ENCODE measurements at regions not wholly inside any gene's neighbourhood (a gene's known extent, or its start where the extent isn't known, plus 50 kb on each side); places are given as distances from the start of the nearest gene placed in this dataset.

DNA sequence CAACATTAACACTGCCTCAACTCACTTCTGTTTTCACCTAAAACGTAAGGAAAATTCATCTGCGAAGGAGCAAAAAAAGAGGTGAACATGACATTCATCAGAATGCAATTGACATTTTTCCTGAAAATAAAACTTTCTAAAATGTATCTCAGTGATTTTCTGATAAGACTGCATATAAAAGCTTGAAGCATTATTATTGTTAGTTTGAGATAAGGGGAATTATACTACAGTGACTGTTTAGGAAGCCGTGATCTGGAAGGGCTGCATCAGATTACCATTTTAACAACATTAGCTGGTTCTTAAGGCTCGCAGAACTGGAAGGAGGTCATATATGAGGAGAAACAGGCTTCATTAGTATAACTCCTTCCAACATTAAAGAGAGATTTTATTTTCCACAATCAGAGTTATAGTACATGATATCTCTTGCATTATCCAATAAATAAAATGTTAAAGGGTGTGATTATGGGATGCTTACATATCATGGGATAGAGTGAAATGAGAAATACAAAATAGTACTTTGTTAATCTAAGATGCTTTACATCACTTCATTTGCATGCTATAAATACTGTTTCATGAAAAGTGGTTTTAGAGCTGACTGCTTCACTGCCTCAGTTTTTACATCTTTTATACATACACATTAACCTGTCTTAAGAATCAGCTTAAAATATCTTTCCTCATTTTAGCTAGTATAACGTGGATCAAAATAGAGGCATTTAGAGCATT lies 1820.1 kb upstream of the TENM3 start:
- no peak overlapping the region for H3K4me3 ChIP-seq (replicated peaks; ENCODE audit: low read depth, low read length)
- TF ChIP-seq, protein P1, sequence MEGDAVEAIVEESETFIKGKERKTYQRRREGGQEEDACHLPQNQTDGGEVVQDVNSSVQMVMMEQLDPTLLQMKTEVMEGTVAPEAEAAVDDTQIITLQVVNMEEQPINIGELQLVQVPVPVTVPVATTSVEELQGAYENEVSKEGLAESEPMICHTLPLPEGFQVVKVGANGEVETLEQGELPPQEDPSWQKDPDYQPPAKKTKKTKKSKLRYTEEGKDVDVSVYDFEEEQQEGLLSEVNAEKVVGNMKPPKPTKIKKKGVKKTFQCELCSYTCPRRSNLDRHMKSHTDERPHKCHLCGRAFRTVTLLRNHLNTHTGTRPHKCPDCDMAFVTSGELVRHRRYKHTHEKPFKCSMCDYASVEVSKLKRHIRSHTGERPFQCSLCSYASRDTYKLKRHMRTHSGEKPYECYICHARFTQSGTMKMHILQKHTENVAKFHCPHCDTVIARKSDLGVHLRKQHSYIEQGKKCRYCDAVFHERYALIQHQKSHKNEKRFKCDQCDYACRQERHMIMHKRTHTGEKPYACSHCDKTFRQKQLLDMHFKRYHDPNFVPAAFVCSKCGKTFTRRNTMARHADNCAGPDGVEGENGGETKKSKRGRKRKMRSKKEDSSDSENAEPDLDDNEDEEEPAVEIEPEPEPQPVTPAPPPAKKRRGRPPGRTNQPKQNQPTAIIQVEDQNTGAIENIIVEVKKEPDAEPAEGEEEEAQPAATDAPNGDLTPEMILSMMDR (IDR thresholded peaks at IDR 0.05; ENCODE audit: low read length, missing control alignments): no peak

DNA sequence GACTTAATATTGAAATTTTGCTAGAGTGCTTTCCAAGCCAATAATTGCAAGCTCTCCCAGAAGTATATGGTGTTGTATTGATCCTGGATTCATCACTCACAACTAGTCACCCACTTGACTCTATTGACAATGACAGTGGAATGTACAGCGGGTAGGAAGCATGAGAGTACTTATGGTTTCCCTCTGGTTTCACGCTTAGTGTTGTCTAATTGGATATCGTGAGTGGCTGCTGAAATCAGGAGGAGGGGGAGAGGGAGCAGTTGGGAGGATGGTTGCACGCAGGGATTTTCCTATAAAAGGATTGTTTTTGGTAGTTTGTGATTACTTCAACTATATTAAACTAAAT lies 1819.5 kb upstream of the TENM3 start:
- no peak for DNase-seq (ENCODE audit: low read depth)
- no peak overlapping the region for H3K4me3 ChIP-seq (replicated peaks; ENCODE audit: low read depth, low read length)
- TF ChIP-seq, protein P1 (IDR thresholded peaks at IDR 0.05; ENCODE audit: low read length, missing control alignments): no peak

More for the DNA sequence above, 1820.1 kb upstream of the TENM3 start:
- no peak for DNase-seq (ENCODE audit: low read depth)

DNA sequence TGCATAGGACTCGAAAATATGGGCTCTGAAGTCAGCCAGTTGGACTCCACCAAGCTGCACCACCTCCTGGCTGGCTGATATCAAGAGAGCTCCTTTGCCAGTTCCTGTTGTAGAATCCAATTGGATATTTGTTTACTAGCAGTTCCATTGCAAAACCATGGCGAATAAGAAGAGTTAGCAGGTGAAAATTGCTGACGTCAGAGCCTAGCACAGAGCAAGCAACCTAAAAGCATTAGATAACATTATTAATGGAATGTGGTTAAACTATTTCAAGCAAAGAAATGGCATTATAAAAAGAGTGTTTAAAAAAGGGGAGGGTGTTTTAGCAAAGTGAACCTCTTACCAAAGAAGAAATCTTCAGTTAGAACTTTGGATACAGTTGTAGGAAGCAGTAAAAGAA lies 1816.3 kb upstream of the TENM3 start:
- no peak overlapping the region for H3K4me3 ChIP-seq (replicated peaks; ENCODE audit: low read depth, low read length)
- TF ChIP-seq, protein P1 (IDR thresholded peaks at IDR 0.05; ENCODE audit: low read length, missing control alignments): no peak
- DNase-seq (ENCODE audit: low read depth): no peak

DNA sequence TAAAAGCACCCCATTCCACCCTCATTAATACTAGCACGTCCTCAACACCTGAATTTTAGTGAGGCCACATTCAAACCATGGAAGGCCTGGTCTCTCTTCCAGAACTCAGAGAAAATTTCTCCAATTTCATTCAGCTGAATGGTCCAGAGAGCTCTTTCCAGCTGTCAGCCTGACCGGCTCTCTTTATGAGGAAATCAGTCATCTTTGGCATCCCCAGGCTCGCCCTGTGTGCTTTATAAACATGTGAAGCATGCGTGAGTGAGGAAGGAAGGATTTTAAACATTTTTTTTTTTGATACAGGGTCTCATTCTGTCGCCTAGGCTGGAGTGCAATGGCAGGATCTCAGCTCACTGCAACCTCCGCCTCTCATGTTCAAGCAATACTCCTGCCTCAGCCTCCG lies 1812.9 kb upstream of the TENM3 start:
- TF ChIP-seq, protein P1 (IDR thresholded peaks at IDR 0.05; ENCODE audit: low read length, missing control alignments): no peak
- no peak for DNase-seq (ENCODE audit: low read depth)
- H3K4me3 ChIP-seq (replicated peaks; ENCODE audit: low read depth, low read length): no peak overlapping the region

DNA sequence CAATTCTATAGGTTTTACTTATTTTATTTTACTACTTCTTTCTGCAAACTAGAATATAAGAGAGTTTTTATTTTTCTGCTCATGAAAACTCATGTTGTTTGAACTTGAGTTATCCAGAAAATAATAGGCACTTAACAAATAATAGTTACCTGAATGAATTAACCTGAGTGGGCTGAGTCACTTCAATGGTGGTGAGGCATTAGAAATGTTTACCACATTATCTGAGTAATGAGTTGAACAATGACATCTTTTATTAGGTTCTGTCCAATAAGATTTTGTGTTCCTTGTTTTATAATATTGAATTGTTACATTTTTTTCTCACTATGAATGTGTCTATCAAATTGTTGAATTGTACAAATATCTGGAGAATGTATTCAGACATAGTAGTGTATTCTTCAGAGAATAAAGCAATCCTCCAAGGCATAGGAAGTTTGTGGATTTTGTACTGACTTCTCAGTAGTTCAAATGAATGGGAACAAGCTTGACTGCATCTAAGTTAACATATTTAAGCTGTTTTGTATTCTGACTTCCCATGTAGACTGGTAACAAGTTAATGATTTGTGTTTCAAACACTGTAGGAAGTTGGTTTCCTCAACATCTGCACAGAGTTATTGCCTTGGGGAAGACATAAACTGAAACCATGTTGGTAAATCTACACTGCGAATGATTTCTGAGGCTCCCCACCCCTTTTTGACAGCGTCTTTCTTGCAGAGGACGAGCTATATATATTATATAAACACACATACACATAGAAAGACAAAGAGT lies 1808.9 kb upstream of the TENM3 start:
- H3K4me3 ChIP-seq (replicated peaks; ENCODE audit: low read depth, low read length): no peak overlapping the region
- TF ChIP-seq, protein P1 (IDR thresholded peaks at IDR 0.05; ENCODE audit: low read length, missing control alignments): no peak
- DNase-seq (ENCODE audit: low read depth): no peak

DNA sequence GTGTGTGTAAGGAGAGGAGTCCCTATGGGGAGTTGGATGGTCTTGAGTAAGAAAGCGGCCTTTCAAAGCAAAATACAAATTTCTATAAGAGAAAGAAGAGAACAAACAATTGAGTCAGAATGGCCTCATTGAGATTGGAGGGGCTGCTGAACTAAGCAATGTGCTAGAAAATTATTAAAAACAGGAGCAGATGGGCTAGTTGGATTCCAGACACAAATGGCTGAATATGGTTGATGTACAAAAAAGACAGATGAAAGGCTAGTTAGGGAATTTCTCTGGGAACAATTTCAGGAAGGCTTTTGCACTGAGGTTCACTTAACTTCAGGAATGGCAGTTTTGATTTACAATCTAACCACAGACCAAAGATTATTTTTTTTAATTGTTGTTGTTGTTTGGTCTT lies 1806.8 kb upstream of the TENM3 start:
- TF ChIP-seq, protein P1 (IDR thresholded peaks at IDR 0.05; ENCODE audit: low read length, missing control alignments): no peak

More for the DNA sequence above, 1806.8 kb upstream of the TENM3 start:
- no peak for DNase-seq (ENCODE audit: low read depth)
- H3K4me3 ChIP-seq (replicated peaks; ENCODE audit: low read depth, low read length): no peak overlapping the region
